H9 (cell line): ENCODE measurements at regions not wholly inside any gene's neighbourhood (a gene's known extent, or its start where the extent isn't known, plus 50 kb on each side); places are given as distances from the start of the nearest gene placed in this dataset.

Source experiments
- DNase-seq: peaks from one replicate; pipeline ENCODE4 v3.0.0-alpha.2; 2017
- H2AFZ ChIP-seq: one replicate; pipeline ENCODE4 v1.6.1; 2013; ENCODE audit warnings: mild to moderate bottlenecking, low read length, control low read depth, moderate library complexity
- H2AK5ac ChIP-seq: 2 replicates; pipeline ENCODE4 v1.6.1; 2013; ENCODE audit warnings: low read length, control low read depth, mixed read lengths; ENCODE audit not compliant: insufficient read length
- H2BK120ac ChIP-seq: one replicate; pipeline ENCODE4 v1.6.1; 2013; ENCODE audit warnings: low read depth, mild to moderate bottlenecking, low read length, control low read depth, inconsistent platforms; ENCODE audit not compliant: poor library complexity, severe bottlenecking
- H2BK12ac ChIP-seq: 2 replicates; pipeline ENCODE4 v1.6.1; 2013; ENCODE audit warnings: low read length, control low read depth, mixed read lengths, low read depth; ENCODE audit not compliant: insufficient read length
- H2BK15ac ChIP-seq: 2 replicates; pipeline ENCODE4 v1.6.1; 2013; ENCODE audit warnings: low read depth, low read length, control low read depth
- H2BK20ac ChIP-seq: one replicate; pipeline ENCODE4 v1.6.1; 2013; ENCODE audit warnings: low read depth, mild to moderate bottlenecking, low read length, control low read depth, inconsistent platforms; ENCODE audit not compliant: poor library complexity, severe bottlenecking
- H2BK5ac ChIP-seq: 2 replicates; pipeline ENCODE4 v1.6.1; 2013; ENCODE audit warnings: low read length, control low read depth, mixed read lengths; ENCODE audit not compliant: insufficient read length
- H3K14ac ChIP-seq: 2 replicates; pipeline ENCODE4 v1.6.1; 2013; ENCODE audit warnings: low read length, control low read depth; ENCODE audit not compliant: insufficient read depth
- H3K18ac ChIP-seq: 2 replicates; pipeline ENCODE4 v1.6.1; 2013; ENCODE audit warnings: low read depth, mild to moderate bottlenecking, mixed read lengths, low read length, control low read depth; ENCODE audit not compliant: insufficient read length
- H3K23ac ChIP-seq: 2 replicates; pipeline ENCODE4 v1.6.1; 2013; ENCODE audit warnings: low read length, control low read depth, mixed read lengths, low read depth; ENCODE audit not compliant: insufficient read length
- H3K23me2 ChIP-seq: 2 replicates; pipeline ENCODE4 v1.6.1; 2013; ENCODE audit warnings: low read depth, mild to moderate bottlenecking, mixed read lengths, low read length, control low read depth; ENCODE audit not compliant: insufficient read length, poor library complexity, severe bottlenecking
- H3K27ac ChIP-seq: 2 replicates; pipeline ENCODE4 v1.5.1; 2013; ENCODE audit warnings: low read length, control low read depth, mixed read lengths, low read depth; ENCODE audit not compliant: insufficient read length
- H3K27me3 ChIP-seq: 2 replicates; pipeline ENCODE4 v1.6.1; 2013; ENCODE audit warnings: low read length, control low read depth, inconsistent platforms; ENCODE audit not compliant: insufficient read depth
- H3K4ac ChIP-seq: 2 replicates; pipeline ENCODE4 v1.6.1; 2013; ENCODE audit warnings: low read depth, mild to moderate bottlenecking, control low read depth, inconsistent platforms, low read length, moderate library complexity
- H3K4me1 ChIP-seq: 2 replicates; pipeline ENCODE4 v1.6.1; 2013; ENCODE audit warnings: low read length, control low read depth, inconsistent platforms; ENCODE audit not compliant: insufficient read depth
- H3K4me2 ChIP-seq: 2 replicates; pipeline ENCODE4 v1.6.1; 2013; ENCODE audit warnings: low read length, control low read depth, mixed read lengths; ENCODE audit not compliant: insufficient read length, insufficient read depth
- H3K56ac ChIP-seq: 2 replicates; pipeline ENCODE4 v1.6.1; 2013; ENCODE audit warnings: low read depth, mild to moderate bottlenecking, mixed read lengths, low read length, control low read depth; ENCODE audit not compliant: insufficient read length
- H3K79me1 ChIP-seq: 2 replicates; pipeline ENCODE4 v1.6.1; 2013; ENCODE audit warnings: low read depth, mild to moderate bottlenecking, moderate library complexity, low read length, control low read depth, inconsistent platforms; ENCODE audit not compliant: insufficient read depth, poor library complexity, severe bottlenecking
- H3K79me2 ChIP-seq: 2 replicates; pipeline ENCODE4 v1.6.1; 2013; ENCODE audit warnings: low read length, control low read depth, inconsistent platforms; ENCODE audit not compliant: insufficient read depth
- H3K9ac ChIP-seq: 2 replicates; pipeline ENCODE4 v1.6.1; 2013; ENCODE audit warnings: low read length, control low read depth, mixed read lengths; ENCODE audit not compliant: insufficient read length; ENCODE audit errors: extremely low read depth
- H3K9me3 ChIP-seq: one replicate; pipeline ENCODE4 v1.6.1; 2013; ENCODE audit warnings: low read depth, low read length, inconsistent platforms; ENCODE audit not compliant: control insufficient read depth
- H3T11ph ChIP-seq: one replicate; pipeline ENCODE4 v1.6.1; 2013; ENCODE audit warnings: mild to moderate bottlenecking, low read length, control low read depth, inconsistent platforms
- H4K20me1 ChIP-seq: one replicate; pipeline ENCODE4 v1.6.1; 2013; ENCODE audit not compliant: control insufficient read depth, insufficient read length, insufficient read depth
- H4K5ac ChIP-seq: 2 replicates; pipeline ENCODE4 v1.6.1; 2013; ENCODE audit warnings: low read depth, mild to moderate bottlenecking, mixed read lengths, low read length, control low read depth; ENCODE audit not compliant: insufficient read length
- H4K8ac ChIP-seq: replicated peaks from 2 replicates; pipeline ENCODE4 v1.6.1; 2013; ENCODE audit warnings: low read length, control low read depth, mixed read lengths, low read depth; ENCODE audit not compliant: insufficient read length
- H4K91ac ChIP-seq: 2 replicates; pipeline ENCODE4 v1.6.1; 2013; ENCODE audit warnings: low read depth, mild to moderate bottlenecking, moderate library complexity, mixed read lengths, low read length, control low read depth; ENCODE audit not compliant: insufficient read length
- H3K27ac Mint-ChIP-seq, 3 experiments: 2 replicates in 2 of 3; 3 replicates in 1 of 3; pipeline ENCODE4 v1.8.0; 2020 to 2021; ENCODE audit warnings: mixed read lengths in 3 of 3, mild to moderate bottlenecking in 1 of 3, moderate library complexity in 1 of 3
- H3K27me3 Mint-ChIP-seq: 2 replicates; pipeline ENCODE4 v1.8.0; 2021; ENCODE audit warnings: low read depth, mild to moderate bottlenecking, moderate library complexity, mixed read lengths
- H3K36me3 Mint-ChIP-seq, 3 experiments: 2 replicates in 2 of 3; 3 replicates in 1 of 3; pipeline ENCODE4 v1.8.0; 2020 to 2021; ENCODE audit warnings: low read depth in 3 of 3, mixed read lengths in 3 of 3; ENCODE audit not compliant: insufficient read depth in 1 of 3
- H3K4me1 Mint-ChIP-seq, 2 experiments: 2 replicates each; pipeline ENCODE4 v1.8.0; 2020; ENCODE audit warnings: mixed read lengths in 2 of 2
- H3K4me3 Mint-ChIP-seq, 2 experiments: 2 replicates in 1 of 2; 3 replicates in 1 of 2; pipeline ENCODE4 v1.8.0; 2020 to 2021; ENCODE audit warnings: mild to moderate bottlenecking in 2 of 2, mixed read lengths in 2 of 2, moderate library complexity in 1 of 2
- H3K9me3 Mint-ChIP-seq, 2 experiments: 2 replicates in 1 of 2; 3 replicates in 1 of 2; pipeline ENCODE4 v1.8.0; 2020; ENCODE audit warnings: mild to moderate bottlenecking in 2 of 2, mixed read lengths in 2 of 2, moderate library complexity in 1 of 2
- WGBS: extraction: QIAGEN DNeasy Blood & Tissue Kit; methylation state at CpG from one replicate; pipeline ENCODE4 v1.1.7; 2013; ENCODE audit warnings: missing lambda C conversion rate, low lambda C conversion rate, mixed read lengths; ENCODE audit not compliant: insufficient read length; ENCODE audit errors: extremely low coverage; 5-methylcytosine and 5-hydroxymethylcytosine counted together
- TF ChIP-seq, protein P1 (sequence below): fragments of 200-600 bp; sonication (generic); conservative IDR thresholded peaks from 3 replicates; pipeline ENCODE4 v1.8.0; 2021; ENCODE audit warnings: antibody characterized with exemption, mild to moderate bottlenecking

DNA sequence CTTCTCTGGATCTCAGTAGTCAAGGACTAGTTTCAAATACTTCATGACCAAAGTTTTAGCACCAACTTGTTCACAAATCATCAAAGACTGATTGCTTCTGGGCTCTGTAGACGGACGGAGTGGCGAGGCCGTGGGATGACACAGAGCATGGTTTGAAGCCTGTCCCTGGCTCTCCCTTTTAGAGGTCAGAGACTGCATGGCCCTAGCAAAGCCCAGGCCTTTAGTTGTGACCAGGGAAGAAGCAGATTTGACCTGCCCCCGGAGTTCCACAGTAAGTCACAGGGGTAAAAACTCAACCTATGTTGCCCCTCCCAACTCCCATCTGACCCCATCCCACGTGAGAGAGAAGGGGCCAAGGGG lies 90.4 kb downstream of the SYNE3 start:
- Mint-ChIP-seq H3K36me3 (no peaks in the 10 kb centered on the region), H3K9me3 (peaks cover 0 to 2% of the 10 kb centered on the region in 2 experiments; a peak in 4 of 5 replicates), H3K4me1 (peaks cover 0 to 3% of the 10 kb centered on the region in 2 experiments; a peak in 1 of 4 replicates), H3K27me3 (peaks cover 5% of the 10 kb centered on the region), H3K4me3 (no peak overlapping the region), H3K27ac (no peak overlapping the region)
- DNase-seq = no peak
- no peaks in the 10 kb centered on the region for H4K20me1 ChIP-seq
- H3K23me2 ChIP-seq = no peaks in the 10 kb centered on the region
- no peak overlapping the region for H4K91ac ChIP-seq
- no peaks in the 10 kb centered on the region for H3K4me1 ChIP-seq
- no peak overlapping the region for H2BK120ac ChIP-seq
- H2AK5ac ChIP-seq = no peak overlapping the region
- no peak overlapping the region for H3K27ac ChIP-seq
- H3K79me2 ChIP-seq = no peaks in the 10 kb centered on the region; the same call in 1 of the 2 replicates
- H2BK5ac ChIP-seq = no peak overlapping the region
- H2BK15ac ChIP-seq = no peak overlapping the region
- H3T11ph ChIP-seq = no peak overlapping the region
- no peak overlapping the region for H4K5ac ChIP-seq
- TF ChIP-seq, protein P1, sequence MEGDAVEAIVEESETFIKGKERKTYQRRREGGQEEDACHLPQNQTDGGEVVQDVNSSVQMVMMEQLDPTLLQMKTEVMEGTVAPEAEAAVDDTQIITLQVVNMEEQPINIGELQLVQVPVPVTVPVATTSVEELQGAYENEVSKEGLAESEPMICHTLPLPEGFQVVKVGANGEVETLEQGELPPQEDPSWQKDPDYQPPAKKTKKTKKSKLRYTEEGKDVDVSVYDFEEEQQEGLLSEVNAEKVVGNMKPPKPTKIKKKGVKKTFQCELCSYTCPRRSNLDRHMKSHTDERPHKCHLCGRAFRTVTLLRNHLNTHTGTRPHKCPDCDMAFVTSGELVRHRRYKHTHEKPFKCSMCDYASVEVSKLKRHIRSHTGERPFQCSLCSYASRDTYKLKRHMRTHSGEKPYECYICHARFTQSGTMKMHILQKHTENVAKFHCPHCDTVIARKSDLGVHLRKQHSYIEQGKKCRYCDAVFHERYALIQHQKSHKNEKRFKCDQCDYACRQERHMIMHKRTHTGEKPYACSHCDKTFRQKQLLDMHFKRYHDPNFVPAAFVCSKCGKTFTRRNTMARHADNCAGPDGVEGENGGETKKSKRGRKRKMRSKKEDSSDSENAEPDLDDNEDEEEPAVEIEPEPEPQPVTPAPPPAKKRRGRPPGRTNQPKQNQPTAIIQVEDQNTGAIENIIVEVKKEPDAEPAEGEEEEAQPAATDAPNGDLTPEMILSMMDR = no peak
- H3K56ac ChIP-seq = no peak overlapping the region
- no peak overlapping the region for H2BK12ac ChIP-seq
- no peak overlapping the region for H3K4ac ChIP-seq
- no peaks in the 10 kb centered on the region for H3K9me3 ChIP-seq
- no peak overlapping the region for H3K9ac ChIP-seq
- no peak overlapping the region for H4K8ac ChIP-seq
- no peak overlapping the region for H3K14ac ChIP-seq
- no peak overlapping the region for H2AFZ ChIP-seq
- H3K23ac ChIP-seq = no peak overlapping the region
- H3K27me3 ChIP-seq = no peaks in the 10 kb centered on the region
- H2BK20ac ChIP-seq = no peak overlapping the region
- no peak overlapping the region for H3K4me2 ChIP-seq
- WGBS = no CpG with 5 or more reads among the region's 6 CpGs
- H3K18ac ChIP-seq = no peak overlapping the region
- no peaks in the 10 kb centered on the region for H3K79me1 ChIP-seq
